ENCODE measurements at regions not wholly inside any gene's neighbourhood (a gene's known extent, or its start where the extent isn't known, plus 50 kb on each side); places are given as distances from the start of the nearest gene placed in this dataset.

GRCh38 chr2:120932472-120932871, 196.8 kb downstream of the GLI2 start:
- Histone ChIP-seq H3K4me3 (no peak overlapping the region), H3K4me1 (peaks cover 27 to 52% (median 36%) of the 10 kb centered on the region in 4 donors), H3K9me3 (no peaks in the 10 kb centered on the region), H3K27me3 (no peaks in the 10 kb centered on the region), H3K36me3 (no peaks in the 10 kb centered on the region), H3K27ac (peak overlapping the region in 1 of 5 donors; percentile 34)
- WGBS, 5 donors, result 81 to 90% (median 82%) methylated on average over 7 of the region's 7 CpGs
- TF ChIP-seq CTCF (IDR thresholded peaks at IDR 0.05) (no peak), POLR2AphosphoS5 (IDR thresholded peaks at IDR 0.05) (no peak), EP300 (IDR thresholded peaks at IDR 0.05) (no peak), POLR2A (IDR thresholded peaks at IDR 0.05) (no peak)
- no peak for DNase-seq
- intact Hi-C loops (cut with DNase I; ENCODE audit: low total_unique reads), result no loop called here

GRCh38 chr2:120932881-120933280, 197.2 kb downstream of the GLI2 start:
- no peak overlapping the region for H3K4me3 ChIP-seq
- TF ChIP-seq CTCF (IDR thresholded peaks at IDR 0.05), result no peak
- TF ChIP-seq POLR2AphosphoS5 (IDR thresholded peaks at IDR 0.05), result no peak
- TF ChIP-seq POLR2A (IDR thresholded peaks at IDR 0.05), result no peak
- no peak for TF ChIP-seq EP300 (IDR thresholded peaks at IDR 0.05)
- intact Hi-C loops (cut with DNase I; ENCODE audit: low total_unique reads), result no loop called here
- H3K27me3 ChIP-seq, result no peaks in the 10 kb centered on the region
- H3K4me1 ChIP-seq, result peaks cover 29 to 56% (median 40%) of the 10 kb centered on the region in 4 donors
- no peaks in the 10 kb centered on the region for H3K9me3 ChIP-seq
- H3K36me3 ChIP-seq, result no peaks in the 10 kb centered on the region
- peak overlapping the region in 1 of 5 donors; percentile 34 for H3K27ac ChIP-seq
- peak in 1 of 2 donors; percentile 34 for DNase-seq
- WGBS, 5 donors, result 70 to 79% (median 77%) methylated on average over 5 to 7 of the region's 7 CpGs

- 79 to 84% (median 82%) methylated on average over 16 to 19 of the region's 19 CpGs for WGBS, 5 donors
- H3K27ac ChIP-seq, result peak overlapping the region in 3 of 5 donors; percentile 26 to 78 (median 57)
- H3K27me3 ChIP-seq, result no peaks in the 10 kb centered on the region
These were observed 198.3 kb downstream of the GLI2 start for GRCh38 chr2:120933693-120934573.

More at GRCh38 chr2:120933693-120934573, 198.3 kb downstream of the GLI2 start:
- no peak for TF ChIP-seq EP300 (IDR thresholded peaks at IDR 0.05)
- TF ChIP-seq POLR2A (IDR thresholded peaks at IDR 0.05), result no peak
- TF ChIP-seq CTCF (IDR thresholded peaks at IDR 0.05), result no peak
- no peak for TF ChIP-seq POLR2AphosphoS5 (IDR thresholded peaks at IDR 0.05)
- H3K4me1 ChIP-seq, result peaks cover 37 to 67% (median 49%) of the 10 kb centered on the region in 4 donors
- no peak overlapping the region for H3K4me3 ChIP-seq
- no peaks in the 10 kb centered on the region for H3K9me3 ChIP-seq
- DNase-seq, result no peak
- H3K36me3 ChIP-seq, result no peaks in the 10 kb centered on the region
- intact Hi-C loops (cut with DNase I; ENCODE audit: low total_unique reads), result no loop called here

Measured in stomach (tissue), 8 donors.